Thyroid gland (tissue), 4 donors: ENCODE measurements at regions not wholly inside any gene's neighbourhood (a gene's known extent, or its start where the extent isn't known, plus 50 kb on each side); places are given as distances from the start of the nearest gene placed in this dataset.

Experiments
- POLR2A ChIP-seq, 2 donors: fragments of 450-650 bp; IDR thresholded peaks; one replicate each; pipeline ENCODE4 v1.6.1; 2017; ENCODE audit warnings: antibody characterized with exemption in 2 of 2, mild to moderate bottlenecking in 2 of 2, moderate library complexity in 1 of 2
- TF ChIP-seq, protein P1 (sequence below), 6 experiments: fragments of 200-600 bp in 3 of 6; fragments of 450-650 bp in 3 of 6; sonication (generic) in 3 of 6; IDR thresholded peaks; one replicate each; pipeline ENCODE4 v1.5.1; 2016 to 2019; ENCODE audit warnings: antibody characterized with exemption in 6 of 6, mild to moderate bottlenecking in 2 of 6, inconsistent platforms in 1 of 6, moderate library complexity in 1 of 6

DNA sequence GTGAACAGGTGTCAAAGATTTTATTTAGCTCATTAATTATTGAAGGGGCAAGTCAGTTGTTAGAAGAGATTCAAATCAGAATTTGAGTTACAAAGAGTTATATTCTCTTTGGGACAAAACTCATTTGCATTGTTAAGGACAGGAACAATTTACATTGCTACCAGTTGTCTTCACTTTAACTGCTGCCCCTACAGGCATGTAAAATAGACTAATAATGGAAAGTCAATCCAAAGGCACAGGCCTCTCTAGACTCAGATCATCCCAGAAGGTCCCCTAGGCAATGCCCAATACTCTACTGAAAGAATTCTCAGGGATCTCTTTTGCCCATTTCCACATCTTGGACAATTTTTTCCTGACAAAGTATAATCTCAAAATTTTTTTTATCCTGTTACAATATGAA, 95.7 kb downstream of the SCP2D1 start:
- TF ChIP-seq, protein P1, sequence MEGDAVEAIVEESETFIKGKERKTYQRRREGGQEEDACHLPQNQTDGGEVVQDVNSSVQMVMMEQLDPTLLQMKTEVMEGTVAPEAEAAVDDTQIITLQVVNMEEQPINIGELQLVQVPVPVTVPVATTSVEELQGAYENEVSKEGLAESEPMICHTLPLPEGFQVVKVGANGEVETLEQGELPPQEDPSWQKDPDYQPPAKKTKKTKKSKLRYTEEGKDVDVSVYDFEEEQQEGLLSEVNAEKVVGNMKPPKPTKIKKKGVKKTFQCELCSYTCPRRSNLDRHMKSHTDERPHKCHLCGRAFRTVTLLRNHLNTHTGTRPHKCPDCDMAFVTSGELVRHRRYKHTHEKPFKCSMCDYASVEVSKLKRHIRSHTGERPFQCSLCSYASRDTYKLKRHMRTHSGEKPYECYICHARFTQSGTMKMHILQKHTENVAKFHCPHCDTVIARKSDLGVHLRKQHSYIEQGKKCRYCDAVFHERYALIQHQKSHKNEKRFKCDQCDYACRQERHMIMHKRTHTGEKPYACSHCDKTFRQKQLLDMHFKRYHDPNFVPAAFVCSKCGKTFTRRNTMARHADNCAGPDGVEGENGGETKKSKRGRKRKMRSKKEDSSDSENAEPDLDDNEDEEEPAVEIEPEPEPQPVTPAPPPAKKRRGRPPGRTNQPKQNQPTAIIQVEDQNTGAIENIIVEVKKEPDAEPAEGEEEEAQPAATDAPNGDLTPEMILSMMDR (IDR thresholded peaks at IDR 0.05), result no peak
- TF ChIP-seq POLR2A (IDR thresholded peaks at IDR 0.05), result no peak
